H9 (cell line): ENCODE measurements at regions not wholly inside any gene's neighbourhood (a gene's known extent, or its start where the extent isn't known, plus 50 kb on each side); places are given as distances from the start of the nearest gene placed in this dataset.

Experiments
- DNase-seq: peaks from one replicate; pipeline ENCODE4 v3.0.0-alpha.2; 2017
- H2AFZ ChIP-seq: one replicate; pipeline ENCODE4 v1.6.1; 2013; ENCODE audit warnings: mild to moderate bottlenecking, low read length, control low read depth, moderate library complexity
- H2AK5ac ChIP-seq: 2 replicates; pipeline ENCODE4 v1.6.1; 2013; ENCODE audit warnings: low read length, control low read depth, mixed read lengths; ENCODE audit not compliant: insufficient read length
- H2BK120ac ChIP-seq: one replicate; pipeline ENCODE4 v1.6.1; 2013; ENCODE audit warnings: low read depth, mild to moderate bottlenecking, low read length, control low read depth, inconsistent platforms; ENCODE audit not compliant: poor library complexity, severe bottlenecking
- H2BK12ac ChIP-seq: 2 replicates; pipeline ENCODE4 v1.6.1; 2013; ENCODE audit warnings: low read length, control low read depth, mixed read lengths, low read depth; ENCODE audit not compliant: insufficient read length
- H2BK15ac ChIP-seq: 2 replicates; pipeline ENCODE4 v1.6.1; 2013; ENCODE audit warnings: low read depth, low read length, control low read depth
- H2BK20ac ChIP-seq: one replicate; pipeline ENCODE4 v1.6.1; 2013; ENCODE audit warnings: low read depth, mild to moderate bottlenecking, low read length, control low read depth, inconsistent platforms; ENCODE audit not compliant: poor library complexity, severe bottlenecking
- H2BK5ac ChIP-seq: 2 replicates; pipeline ENCODE4 v1.6.1; 2013; ENCODE audit warnings: low read length, control low read depth, mixed read lengths; ENCODE audit not compliant: insufficient read length
- H3K14ac ChIP-seq: 2 replicates; pipeline ENCODE4 v1.6.1; 2013; ENCODE audit warnings: low read length, control low read depth; ENCODE audit not compliant: insufficient read depth
- H3K18ac ChIP-seq: 2 replicates; pipeline ENCODE4 v1.6.1; 2013; ENCODE audit warnings: low read depth, mild to moderate bottlenecking, mixed read lengths, low read length, control low read depth; ENCODE audit not compliant: insufficient read length
- H3K23ac ChIP-seq: 2 replicates; pipeline ENCODE4 v1.6.1; 2013; ENCODE audit warnings: low read length, control low read depth, mixed read lengths, low read depth; ENCODE audit not compliant: insufficient read length
- H3K23me2 ChIP-seq: 2 replicates; pipeline ENCODE4 v1.6.1; 2013; ENCODE audit warnings: low read depth, mild to moderate bottlenecking, mixed read lengths, low read length, control low read depth; ENCODE audit not compliant: insufficient read length, poor library complexity, severe bottlenecking
- H3K27ac ChIP-seq: 2 replicates; pipeline ENCODE4 v1.5.1; 2013; ENCODE audit warnings: low read length, control low read depth, mixed read lengths, low read depth; ENCODE audit not compliant: insufficient read length
- H3K27me3 ChIP-seq: 2 replicates; pipeline ENCODE4 v1.6.1; 2013; ENCODE audit warnings: low read length, control low read depth, inconsistent platforms; ENCODE audit not compliant: insufficient read depth
- H3K4ac ChIP-seq: 2 replicates; pipeline ENCODE4 v1.6.1; 2013; ENCODE audit warnings: low read depth, mild to moderate bottlenecking, control low read depth, inconsistent platforms, low read length, moderate library complexity
- H3K4me1 ChIP-seq: 2 replicates; pipeline ENCODE4 v1.6.1; 2013; ENCODE audit warnings: low read length, control low read depth, inconsistent platforms; ENCODE audit not compliant: insufficient read depth
- H3K4me2 ChIP-seq: 2 replicates; pipeline ENCODE4 v1.6.1; 2013; ENCODE audit warnings: low read length, control low read depth, mixed read lengths; ENCODE audit not compliant: insufficient read length, insufficient read depth
- H3K56ac ChIP-seq: 2 replicates; pipeline ENCODE4 v1.6.1; 2013; ENCODE audit warnings: low read depth, mild to moderate bottlenecking, mixed read lengths, low read length, control low read depth; ENCODE audit not compliant: insufficient read length
- H3K79me1 ChIP-seq: 2 replicates; pipeline ENCODE4 v1.6.1; 2013; ENCODE audit warnings: low read depth, mild to moderate bottlenecking, moderate library complexity, low read length, control low read depth, inconsistent platforms; ENCODE audit not compliant: insufficient read depth, poor library complexity, severe bottlenecking
- H3K79me2 ChIP-seq: 2 replicates; pipeline ENCODE4 v1.6.1; 2013; ENCODE audit warnings: low read length, control low read depth, inconsistent platforms; ENCODE audit not compliant: insufficient read depth
- H3K9ac ChIP-seq: 2 replicates; pipeline ENCODE4 v1.6.1; 2013; ENCODE audit warnings: low read length, control low read depth, mixed read lengths; ENCODE audit not compliant: insufficient read length; ENCODE audit errors: extremely low read depth
- H3K9me3 ChIP-seq: one replicate; pipeline ENCODE4 v1.6.1; 2013; ENCODE audit warnings: low read depth, low read length, inconsistent platforms; ENCODE audit not compliant: control insufficient read depth
- H3T11ph ChIP-seq: one replicate; pipeline ENCODE4 v1.6.1; 2013; ENCODE audit warnings: mild to moderate bottlenecking, low read length, control low read depth, inconsistent platforms
- H4K20me1 ChIP-seq: one replicate; pipeline ENCODE4 v1.6.1; 2013; ENCODE audit not compliant: control insufficient read depth, insufficient read length, insufficient read depth
- H4K5ac ChIP-seq: 2 replicates; pipeline ENCODE4 v1.6.1; 2013; ENCODE audit warnings: low read depth, mild to moderate bottlenecking, mixed read lengths, low read length, control low read depth; ENCODE audit not compliant: insufficient read length
- H4K8ac ChIP-seq: replicated peaks from 2 replicates; pipeline ENCODE4 v1.6.1; 2013; ENCODE audit warnings: low read length, control low read depth, mixed read lengths, low read depth; ENCODE audit not compliant: insufficient read length
- H4K91ac ChIP-seq: 2 replicates; pipeline ENCODE4 v1.6.1; 2013; ENCODE audit warnings: low read depth, mild to moderate bottlenecking, moderate library complexity, mixed read lengths, low read length, control low read depth; ENCODE audit not compliant: insufficient read length
- H3K27ac Mint-ChIP-seq, 3 experiments: 2 replicates in 2 of 3; 3 replicates in 1 of 3; pipeline ENCODE4 v1.8.0; 2020 to 2021; ENCODE audit warnings: mixed read lengths in 3 of 3, mild to moderate bottlenecking in 1 of 3, moderate library complexity in 1 of 3
- H3K27me3 Mint-ChIP-seq: 2 replicates; pipeline ENCODE4 v1.8.0; 2021; ENCODE audit warnings: low read depth, mild to moderate bottlenecking, moderate library complexity, mixed read lengths
- H3K36me3 Mint-ChIP-seq, 3 experiments: 2 replicates in 2 of 3; 3 replicates in 1 of 3; pipeline ENCODE4 v1.8.0; 2020 to 2021; ENCODE audit warnings: low read depth in 3 of 3, mixed read lengths in 3 of 3; ENCODE audit not compliant: insufficient read depth in 1 of 3
- H3K4me1 Mint-ChIP-seq, 2 experiments: 2 replicates each; pipeline ENCODE4 v1.8.0; 2020; ENCODE audit warnings: mixed read lengths in 2 of 2
- H3K4me3 Mint-ChIP-seq, 2 experiments: 2 replicates in 1 of 2; 3 replicates in 1 of 2; pipeline ENCODE4 v1.8.0; 2020 to 2021; ENCODE audit warnings: mild to moderate bottlenecking in 2 of 2, mixed read lengths in 2 of 2, moderate library complexity in 1 of 2
- H3K9me3 Mint-ChIP-seq, 2 experiments: 2 replicates in 1 of 2; 3 replicates in 1 of 2; pipeline ENCODE4 v1.8.0; 2020; ENCODE audit warnings: mild to moderate bottlenecking in 2 of 2, mixed read lengths in 2 of 2, moderate library complexity in 1 of 2
- WGBS: extraction: QIAGEN DNeasy Blood & Tissue Kit; methylation state at CpG from one replicate; pipeline ENCODE4 v1.1.7; 2013; ENCODE audit warnings: missing lambda C conversion rate, low lambda C conversion rate, mixed read lengths; ENCODE audit not compliant: insufficient read length; ENCODE audit errors: extremely low coverage; 5-methylcytosine and 5-hydroxymethylcytosine counted together
- TF ChIP-seq, protein P1 (sequence below): fragments of 200-600 bp; sonication (generic); conservative IDR thresholded peaks from 3 replicates; pipeline ENCODE4 v1.8.0; 2021; ENCODE audit warnings: antibody characterized with exemption, mild to moderate bottlenecking

DNA sequence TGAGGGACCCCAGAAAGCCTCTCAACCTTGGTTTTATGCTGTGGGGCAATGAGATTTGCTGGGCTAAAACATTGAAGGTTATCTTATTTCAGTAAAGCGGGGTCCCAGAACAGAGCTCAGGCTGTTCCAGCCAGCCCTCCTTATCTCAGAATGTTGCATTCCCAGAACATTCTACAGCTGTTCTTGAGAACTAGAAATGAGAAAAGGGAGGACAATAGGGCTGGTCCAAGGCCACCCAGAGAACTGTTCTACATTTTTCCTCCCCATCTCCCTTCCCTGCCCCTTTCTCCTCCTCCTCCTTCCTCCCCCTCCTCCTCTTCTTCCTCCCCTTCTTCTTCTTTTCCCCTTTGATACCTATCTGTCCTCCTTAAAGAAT lies 70.4 kb upstream of the SLC7A11 start:
- Histone ChIP-seq H3K27me3 (no peaks in the 10 kb centered on the region), H3K23me2 (no peaks in the 10 kb centered on the region), H2BK5ac (no peak overlapping the region), H2BK15ac (no peak overlapping the region), H2BK20ac (no peak overlapping the region), H2BK120ac (no peak overlapping the region), H3K4me1 (peaks cover 5% of the 10 kb centered on the region; the same call in 1 of the 2 replicates), H3K14ac (no peak overlapping the region), H4K91ac (no peak overlapping the region), H3K27ac (no peak overlapping the region), H4K5ac (no peak overlapping the region), H3K23ac (no peak overlapping the region), H3K9ac (no peak overlapping the region), H2AFZ (no peak overlapping the region), H3K79me2 (no peaks in the 10 kb centered on the region), H3K4ac (no peak overlapping the region), H3K18ac (no peak overlapping the region), H4K8ac (no peak overlapping the region), H2BK12ac (no peak overlapping the region), H4K20me1 (no peaks in the 10 kb centered on the region), H3K79me1 (no peaks in the 10 kb centered on the region), H2AK5ac (no peak overlapping the region), H3K9me3 (no peaks in the 10 kb centered on the region), H3K4me2 (no peak overlapping the region), H3K56ac (no peak overlapping the region), H3T11ph (no peak overlapping the region)
- Mint-ChIP-seq H3K4me1 (peaks cover 14 to 23% of the 10 kb centered on the region in 2 experiments), H3K4me3 (no peak overlapping the region), H3K27ac (no peak overlapping the region), H3K9me3 (peaks cover 0 to 5% of the 10 kb centered on the region in 2 experiments; a peak in 4 of 5 replicates), H3K27me3 (no peaks in the 10 kb centered on the region), H3K36me3 (peaks cover 0 to 6% (median 2%) of the 10 kb centered on the region in 3 experiments; a peak in 3 of 7 replicates)
- WGBS, result no CpG with 5 or more reads among the region's 1 CpG
- no peak for DNase-seq
- TF ChIP-seq, protein P1, sequence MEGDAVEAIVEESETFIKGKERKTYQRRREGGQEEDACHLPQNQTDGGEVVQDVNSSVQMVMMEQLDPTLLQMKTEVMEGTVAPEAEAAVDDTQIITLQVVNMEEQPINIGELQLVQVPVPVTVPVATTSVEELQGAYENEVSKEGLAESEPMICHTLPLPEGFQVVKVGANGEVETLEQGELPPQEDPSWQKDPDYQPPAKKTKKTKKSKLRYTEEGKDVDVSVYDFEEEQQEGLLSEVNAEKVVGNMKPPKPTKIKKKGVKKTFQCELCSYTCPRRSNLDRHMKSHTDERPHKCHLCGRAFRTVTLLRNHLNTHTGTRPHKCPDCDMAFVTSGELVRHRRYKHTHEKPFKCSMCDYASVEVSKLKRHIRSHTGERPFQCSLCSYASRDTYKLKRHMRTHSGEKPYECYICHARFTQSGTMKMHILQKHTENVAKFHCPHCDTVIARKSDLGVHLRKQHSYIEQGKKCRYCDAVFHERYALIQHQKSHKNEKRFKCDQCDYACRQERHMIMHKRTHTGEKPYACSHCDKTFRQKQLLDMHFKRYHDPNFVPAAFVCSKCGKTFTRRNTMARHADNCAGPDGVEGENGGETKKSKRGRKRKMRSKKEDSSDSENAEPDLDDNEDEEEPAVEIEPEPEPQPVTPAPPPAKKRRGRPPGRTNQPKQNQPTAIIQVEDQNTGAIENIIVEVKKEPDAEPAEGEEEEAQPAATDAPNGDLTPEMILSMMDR, result no peak
